SU-DHL-6 (cell line): ENCODE measurements at regions not wholly inside any gene's neighbourhood (a gene's known extent, or its start where the extent isn't known, plus 50 kb on each side); places are given as distances from the start of the nearest gene placed in this dataset.

ENCODE experiments used
- H2AFZ ChIP-seq: fragments of 200-600 bp; sonication (generic); 2 replicates; pipeline ENCODE4 v1.6.1; 2014; ENCODE audit warnings: low read depth, mild to moderate bottlenecking, moderate library complexity, mixed read lengths, antibody characterized with exemption, low read length; ENCODE audit not compliant: severe bottlenecking
- H3F3A ChIP-seq: fragments of 200-600 bp; shearing (Covaris generic); 2 replicates; pipeline ENCODE4 v1.6.0; 2016; ENCODE audit warnings: antibody characterized with exemption, mild to moderate bottlenecking; ENCODE audit not compliant: insufficient read depth
- H3K27ac ChIP-seq: fragments of 200-600 bp; sonication (generic); 2 replicates; pipeline ENCODE4 v1.5.1; 2016; ENCODE audit warnings: low read depth, mild to moderate bottlenecking, low read length, moderate library complexity, mixed read lengths
- H3K27me3 ChIP-seq: fragments of 200-600 bp; sonication (generic), shearing (Covaris generic); 2 replicates; pipeline ENCODE4 v1.6.0; 2014; ENCODE audit warnings: mild to moderate bottlenecking, low read length
- H3K36me3 ChIP-seq: fragments of 200-600 bp; sonication (generic); 2 replicates; pipeline ENCODE4 v1.6.1; 2014; ENCODE audit warnings: mild to moderate bottlenecking, low read length, mixed read lengths
- H3K4me2 ChIP-seq: fragments of 300-600, 200-600 bp; shearing (Covaris generic), sonication (generic); 2 replicates; pipeline ENCODE4 v1.6.0; 2014; ENCODE audit warnings: low read length, low read depth, mild to moderate bottlenecking; ENCODE audit not compliant: poor library complexity, severe bottlenecking
- H3K4me3 ChIP-seq: fragments of 200-600 bp; sonication (generic); 2 replicates; pipeline ENCODE4 v1.5.1; 2014; ENCODE audit warnings: antibody characterized with exemption, low read length, mild to moderate bottlenecking, mixed read lengths; ENCODE audit not compliant: insufficient read depth, poor library complexity, severe bottlenecking
- H3K79me2 ChIP-seq: fragments of 200-600 bp; sonication (generic); 2 replicates; pipeline ENCODE4 v1.6.1; 2014; ENCODE audit warnings: mild to moderate bottlenecking, low read length, moderate library complexity; ENCODE audit not compliant: insufficient read depth
- H3K9ac ChIP-seq: fragments of 200-600 bp; sonication (generic); 2 replicates; pipeline ENCODE4 v1.7.0; 2014; ENCODE audit warnings: mild to moderate bottlenecking, low read length
- H3K9me2 ChIP-seq: fragments of 200-600 bp; sonication (generic); replicated peaks from 2 replicates; pipeline ENCODE4 v1.6.1; 2014; ENCODE audit warnings: low read length; ENCODE audit not compliant: insufficient read depth
- H3K9me3 ChIP-seq: fragments of 200-600 bp; sonication (generic); 2 replicates; pipeline ENCODE4 v1.6.1; 2014; ENCODE audit warnings: low read length, mixed read lengths; ENCODE audit not compliant: insufficient read depth
- H4K20me1 ChIP-seq: fragments of 200-600 bp; sonication (generic); 2 replicates; pipeline ENCODE4 v1.6.1; 2014; ENCODE audit warnings: low read depth, mild to moderate bottlenecking, antibody characterized with exemption, low read length, moderate library complexity, mixed read lengths
- EZH2phosphoT487 ChIP-seq: fragments of 200-600 bp; sonication (generic), shearing (Covaris generic); conservative IDR thresholded peaks from 2 replicates; pipeline ENCODE4 v1.6.1; 2018; ENCODE audit warnings: mild to moderate bottlenecking, antibody characterized with exemption, low read length, moderate library complexity, mixed read lengths
- TF ChIP-seq, protein P1 (sequence below): fragments of 200-600 bp; sonication (generic); IDR thresholded peaks from one replicate; pipeline ENCODE4 v1.5.1; 2017; ENCODE audit warnings: antibody characterized with exemption, mild to moderate bottlenecking, low read length, moderate library complexity; ENCODE audit not compliant: insufficient read depth, poor library complexity, severe bottlenecking

DNA sequence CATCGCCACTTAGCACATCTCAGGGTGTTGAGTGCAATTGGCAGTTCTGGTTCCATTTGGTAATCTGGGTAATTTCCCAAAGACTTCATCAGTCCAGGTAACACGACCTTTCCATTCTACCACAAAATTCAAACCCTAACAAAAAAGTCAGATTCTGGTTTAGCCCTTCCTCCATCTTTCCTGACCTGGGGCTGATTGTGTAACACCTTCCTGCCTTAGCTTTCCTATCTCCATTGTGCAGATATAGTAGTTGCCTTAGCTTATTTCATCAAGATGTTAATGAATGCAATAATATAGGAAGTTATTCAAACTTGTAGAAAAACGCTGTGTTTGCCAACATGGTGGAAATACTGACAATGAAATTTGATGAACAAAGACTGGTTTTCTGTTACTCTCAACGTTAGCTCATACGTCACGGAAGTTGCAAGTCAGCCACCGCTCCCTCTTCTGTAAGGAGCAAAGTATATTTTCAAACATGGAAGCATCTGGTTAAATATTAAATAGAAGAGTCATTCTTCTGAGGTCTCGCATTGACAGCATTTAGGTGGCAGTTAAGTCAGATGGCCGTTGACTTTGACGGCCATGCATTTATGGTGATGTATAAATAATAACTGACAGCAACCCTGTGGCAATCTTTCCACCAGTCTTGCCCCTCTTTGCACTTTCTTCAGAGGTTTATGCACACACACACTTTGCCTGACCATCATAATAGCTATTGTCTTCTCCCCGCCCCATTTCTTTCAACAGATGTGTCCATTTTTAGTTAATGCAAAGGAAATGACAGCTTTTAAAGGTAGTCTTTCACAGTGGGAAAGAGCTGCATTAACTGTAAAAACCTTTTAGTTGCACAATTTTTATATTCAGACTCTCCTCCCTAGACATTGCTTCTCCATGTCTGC lies 205.1 kb upstream of the BMPER start:
- Histone ChIP-seq H3K9ac (no peak overlapping the region), H3K4me3 (no peak overlapping the region), H3K79me2 (no peaks in the 10 kb centered on the region), H3K27ac (no peak overlapping the region), H3K4me2 (no peak overlapping the region), H3K9me3 (0 out of 2 replicates have a peak, but pooled peaks cover 19% of the 10 kb centered on the region), H2AFZ (no peak overlapping the region), H3K36me3 (no peaks in the 10 kb centered on the region), H3K9me2 (no peaks in the 10 kb centered on the region), H4K20me1 (no peaks in the 10 kb centered on the region), H3K27me3 (no peaks in the 10 kb centered on the region), H3F3A (no peaks in the 10 kb centered on the region)
- TF ChIP-seq, protein P1, sequence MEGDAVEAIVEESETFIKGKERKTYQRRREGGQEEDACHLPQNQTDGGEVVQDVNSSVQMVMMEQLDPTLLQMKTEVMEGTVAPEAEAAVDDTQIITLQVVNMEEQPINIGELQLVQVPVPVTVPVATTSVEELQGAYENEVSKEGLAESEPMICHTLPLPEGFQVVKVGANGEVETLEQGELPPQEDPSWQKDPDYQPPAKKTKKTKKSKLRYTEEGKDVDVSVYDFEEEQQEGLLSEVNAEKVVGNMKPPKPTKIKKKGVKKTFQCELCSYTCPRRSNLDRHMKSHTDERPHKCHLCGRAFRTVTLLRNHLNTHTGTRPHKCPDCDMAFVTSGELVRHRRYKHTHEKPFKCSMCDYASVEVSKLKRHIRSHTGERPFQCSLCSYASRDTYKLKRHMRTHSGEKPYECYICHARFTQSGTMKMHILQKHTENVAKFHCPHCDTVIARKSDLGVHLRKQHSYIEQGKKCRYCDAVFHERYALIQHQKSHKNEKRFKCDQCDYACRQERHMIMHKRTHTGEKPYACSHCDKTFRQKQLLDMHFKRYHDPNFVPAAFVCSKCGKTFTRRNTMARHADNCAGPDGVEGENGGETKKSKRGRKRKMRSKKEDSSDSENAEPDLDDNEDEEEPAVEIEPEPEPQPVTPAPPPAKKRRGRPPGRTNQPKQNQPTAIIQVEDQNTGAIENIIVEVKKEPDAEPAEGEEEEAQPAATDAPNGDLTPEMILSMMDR: no peak
- no peak for TF ChIP-seq EZH2phosphoT487

DNA sequence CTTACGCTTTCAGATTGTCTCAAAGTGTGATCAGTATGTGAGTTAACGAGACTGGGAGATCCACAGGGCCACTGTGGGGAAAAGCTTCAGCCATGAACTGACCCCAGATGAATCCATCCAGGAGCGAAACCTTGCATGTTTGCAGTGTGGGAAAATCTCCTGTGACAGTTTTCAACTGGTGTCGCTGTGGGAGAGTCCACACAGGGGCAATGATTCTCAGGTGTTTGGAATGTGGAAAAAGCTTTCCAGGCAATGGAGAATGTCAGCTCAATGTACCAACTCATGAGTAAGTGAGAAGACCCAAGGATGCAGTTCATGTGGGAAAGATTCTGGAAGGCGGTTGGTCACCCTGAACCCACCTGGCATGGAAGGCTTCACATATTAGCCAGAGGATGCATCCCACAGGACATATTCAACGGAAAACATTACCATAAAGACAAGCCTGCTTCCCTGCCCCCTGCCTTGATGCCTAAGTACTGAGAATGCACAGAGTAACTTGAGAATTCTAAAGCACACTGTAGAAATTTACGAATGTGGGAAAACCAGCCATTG lies 204.1 kb upstream of the BMPER start:
- Histone ChIP-seq H3K9me2 (no peaks in the 10 kb centered on the region), H3K4me3 (no peak overlapping the region), H2AFZ (no peak overlapping the region), H3K36me3 (no peaks in the 10 kb centered on the region), H3K27me3 (no peaks in the 10 kb centered on the region), H3K79me2 (no peaks in the 10 kb centered on the region), H3K4me2 (no peak overlapping the region), H3K9me3 (0 out of 2 replicates have a peak, but pooled peaks cover 19% of the 10 kb centered on the region), H4K20me1 (no peaks in the 10 kb centered on the region), H3K27ac (no peak overlapping the region), H3F3A (no peaks in the 10 kb centered on the region), H3K9ac (no peak overlapping the region)
- no peak for TF ChIP-seq EZH2phosphoT487
- TF ChIP-seq, protein P1: no peak

DNA sequence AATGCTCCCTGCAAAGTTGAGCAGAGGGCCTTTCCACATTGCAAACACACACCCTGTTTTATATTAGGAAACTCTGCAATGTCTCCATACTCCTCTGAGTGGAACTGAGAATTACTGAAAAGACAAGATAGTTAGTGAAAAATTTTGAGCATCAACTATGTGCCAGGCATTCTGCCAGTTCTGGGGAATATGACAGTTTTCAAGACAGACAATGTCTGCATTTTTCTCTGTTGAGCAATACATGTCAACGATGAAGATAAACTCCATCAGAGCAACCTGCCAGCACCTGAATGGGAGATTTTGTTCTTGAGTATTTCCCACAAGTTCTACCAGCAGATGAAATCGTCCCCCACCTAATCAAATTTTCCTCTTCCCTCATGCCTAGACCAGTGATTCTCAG lies 203.4 kb upstream of the BMPER start:
- H3K9me2 ChIP-seq: no peaks in the 10 kb centered on the region
- TF ChIP-seq, protein P1: no peak
- TF ChIP-seq EZH2phosphoT487: no peak
- H3K4me2 ChIP-seq: no peak overlapping the region
- H3K27ac ChIP-seq: no peak overlapping the region
- no peaks in the 10 kb centered on the region for H4K20me1 ChIP-seq
- H3K9me3 ChIP-seq: 0 out of 2 replicates have a peak, but pooled peaks cover 19% of the 10 kb centered on the region
- H3F3A ChIP-seq: no peaks in the 10 kb centered on the region
- no peaks in the 10 kb centered on the region for H3K79me2 ChIP-seq
- H3K4me3 ChIP-seq: no peak overlapping the region
- H3K9ac ChIP-seq: no peak overlapping the region
- H2AFZ ChIP-seq: no peak overlapping the region
- no peaks in the 10 kb centered on the region for H3K27me3 ChIP-seq
- H3K36me3 ChIP-seq: no peaks in the 10 kb centered on the region
